Peyer's patch (tissue), 4 donors: ENCODE measurements at regions not wholly inside any gene's neighbourhood (a gene's known extent, or its start where the extent isn't known, plus 50 kb on each side); places are given as distances from the start of the nearest gene placed in this dataset.

Source experiments
- POLR2A ChIP-seq, 2 donors: fragments of 450-650 bp; IDR thresholded peaks; one replicate each; pipeline ENCODE4 v1.5.1; 2017; ENCODE audit warnings: antibody characterized with exemption in 2 of 2, mild to moderate bottlenecking in 2 of 2, moderate library complexity in 2 of 2
- TF ChIP-seq, protein P1 (sequence below), 6 experiments: fragments of 450-650 bp in 4 of 6; fragments of 200-600 bp in 2 of 6; sonication (generic) in 1 of 6; IDR thresholded peaks; one replicate each; pipeline ENCODE4 v1.5.1; 2017 to 2019; ENCODE audit warnings: antibody characterized with exemption in 6 of 6, mild to moderate bottlenecking in 3 of 6, moderate library complexity in 1 of 6

DNA sequence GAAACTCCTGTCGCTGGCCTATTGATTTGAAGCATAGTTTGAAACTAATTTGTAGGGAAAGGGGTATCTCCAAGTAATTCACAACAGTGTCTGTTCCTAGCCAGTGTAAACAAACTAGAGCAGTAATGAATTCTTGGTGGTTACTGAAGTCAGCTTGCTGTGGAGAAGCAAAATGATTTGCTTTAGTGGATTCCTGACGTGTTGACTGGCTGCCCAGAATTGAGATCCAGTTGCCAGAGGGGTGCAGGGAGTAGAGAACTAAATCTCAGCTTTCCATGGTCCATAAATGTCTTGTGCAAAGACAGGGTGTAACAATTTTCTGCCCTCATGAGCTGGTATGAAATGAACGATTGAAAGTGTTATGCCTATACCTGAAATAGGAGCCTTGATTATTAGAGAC lies 382.5 kb upstream of the KIRREL3 start:
- TF ChIP-seq, protein P1, sequence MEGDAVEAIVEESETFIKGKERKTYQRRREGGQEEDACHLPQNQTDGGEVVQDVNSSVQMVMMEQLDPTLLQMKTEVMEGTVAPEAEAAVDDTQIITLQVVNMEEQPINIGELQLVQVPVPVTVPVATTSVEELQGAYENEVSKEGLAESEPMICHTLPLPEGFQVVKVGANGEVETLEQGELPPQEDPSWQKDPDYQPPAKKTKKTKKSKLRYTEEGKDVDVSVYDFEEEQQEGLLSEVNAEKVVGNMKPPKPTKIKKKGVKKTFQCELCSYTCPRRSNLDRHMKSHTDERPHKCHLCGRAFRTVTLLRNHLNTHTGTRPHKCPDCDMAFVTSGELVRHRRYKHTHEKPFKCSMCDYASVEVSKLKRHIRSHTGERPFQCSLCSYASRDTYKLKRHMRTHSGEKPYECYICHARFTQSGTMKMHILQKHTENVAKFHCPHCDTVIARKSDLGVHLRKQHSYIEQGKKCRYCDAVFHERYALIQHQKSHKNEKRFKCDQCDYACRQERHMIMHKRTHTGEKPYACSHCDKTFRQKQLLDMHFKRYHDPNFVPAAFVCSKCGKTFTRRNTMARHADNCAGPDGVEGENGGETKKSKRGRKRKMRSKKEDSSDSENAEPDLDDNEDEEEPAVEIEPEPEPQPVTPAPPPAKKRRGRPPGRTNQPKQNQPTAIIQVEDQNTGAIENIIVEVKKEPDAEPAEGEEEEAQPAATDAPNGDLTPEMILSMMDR (IDR thresholded peaks at IDR 0.05), result no peak
- no peak for TF ChIP-seq POLR2A (IDR thresholded peaks at IDR 0.05)
